Left lung (tissue), 4 donors: ENCODE measurements at regions not wholly inside any gene's neighbourhood (a gene's known extent, or its start where the extent isn't known, plus 50 kb on each side); places are given as distances from the start of the nearest gene placed in this dataset.
"Not testable (repeated sequence)": the region's sequence is repeated elsewhere in the genome, so short reads cannot be mapped to it uniquely, and the experiment has no call there.

Source experiments
- ATAC-seq: fragments of 200-7000 bp; cut with Tn5 transposase; one replicate; pipeline ENCODE4 v1.9.1; 2020; ENCODE audit warnings: moderate library complexity
- DNase-seq, 4 donors: peaks; one replicate each; pipeline ENCODE4 v3.0.0-alpha.2; 2013 to 2020
- H3K27ac ChIP-seq, 2 donors: fragments of 200-600 bp; sonication (generic) in 1 of 2; one replicate each; pipeline versions ENCODE4 v1.5.0 to v1.8.0; 2020 to 2021
- H3K27me3 ChIP-seq, 2 donors: fragments of 200-600 bp; sonication (generic) in 1 of 2; one replicate each; pipeline versions ENCODE4 v1.5.0 to v1.8.0; 2020 to 2021
- H3K36me3 ChIP-seq, 2 donors: fragments of 200-600 bp; sonication (generic) in 1 of 2; one replicate each; pipeline versions ENCODE4 v1.5.0 to v1.8.0; 2020 to 2021
- H3K4me1 ChIP-seq, 2 donors: fragments of 200-600 bp; one replicate each; pipeline ENCODE4 v1.8.0; 2021
- H3K4me3 ChIP-seq, 2 donors: fragments of 200-600 bp; sonication (generic) in 1 of 2; one replicate each; pipeline versions ENCODE4 v1.5.0 to v1.8.0; 2020 to 2021; ENCODE audit warnings: mild to moderate bottlenecking in 1 of 2
- H3K9me3 ChIP-seq, 2 donors: fragments of 200-600 bp; sonication (generic) in 1 of 2; one replicate each; pipeline versions ENCODE4 v1.5.0 to v1.8.0; 2020 to 2021
- CTCF ChIP-seq, 2 donors: fragments of 200-600 bp; sonication (generic) in 1 of 2; IDR thresholded peaks; one replicate each; pipeline versions ENCODE4 v1.5.0 to v1.8.0; 2021; ENCODE audit warnings: antibody characterized with exemption in 2 of 2
- intact Hi-C, 2 donors: fragments of 100-400 bp; cut with DNase I; formaldehyde crosslinking; loops; one replicate each; pipeline versions ENCODE4 v1.11.2 to v1.14.2; 2022
- donor health status: DM: no; HTN: yes; CAD: no.
- donor health status: DM: no; HTN: no; CAD: no.

GRCh38 chr16:65697521-65697920 lies 575.7 kb upstream of the CDH11 start:
- Histone ChIP-seq H3K27me3 (no peaks in the 10 kb centered on the region), H3K4me1 (no peaks in the 10 kb centered on the region)

GRCh38 chr16:65697065-65697464 lies 575.2 kb upstream of the CDH11 start:
- H3K36me3 ChIP-seq: no peaks in the 10 kb centered on the region
- TF ChIP-seq CTCF (IDR thresholded peaks at IDR 0.05): no peak
- H3K4me3 ChIP-seq: no peak overlapping the region
- no peak for ATAC-seq
- H3K27ac ChIP-seq: no peak overlapping the region
- H3K4me1 ChIP-seq: no peaks in the 10 kb centered on the region
- DNase-seq: no peak
- no peaks in the 10 kb centered on the region for H3K9me3 ChIP-seq
- H3K27me3 ChIP-seq: no peaks in the 10 kb centered on the region
- intact Hi-C loops: no loop called here

More at GRCh38 chr16:65697521-65697920, 575.7 kb upstream of the CDH11 start:
- DNase-seq: no peak
- H3K4me3 ChIP-seq: no peak overlapping the region
- H3K27ac ChIP-seq: no peak overlapping the region
- H3K9me3 ChIP-seq: no peaks in the 10 kb centered on the region
- intact Hi-C loops: no loop called here
- ATAC-seq: no peak
- no peaks in the 10 kb centered on the region for H3K36me3 ChIP-seq
- no peak for TF ChIP-seq CTCF (IDR thresholded peaks at IDR 0.05)

- H3K36me3 ChIP-seq, H3K9me3 ChIP-seq, H3K4me3 ChIP-seq, DNase-seq, intact Hi-C loops, H3K27ac ChIP-seq, ATAC-seq, H3K27me3 ChIP-seq, H3K4me1 ChIP-seq: not testable (repeated sequence)
Observed at GRCh38 chr16:65691846-65692245, 570.0 kb upstream of the CDH11 start.

GRCh38 chr16:65689726-65690125 lies 567.9 kb upstream of the CDH11 start:
- DNase-seq (no peak), ATAC-seq (no peak)
- Histone ChIP-seq H3K27ac (no peak overlapping the region), H3K27me3 (no peaks in the 10 kb centered on the region), H3K4me1 (no peaks in the 10 kb centered on the region), H3K36me3 (no peaks in the 10 kb centered on the region), H3K4me3 (no peak overlapping the region), H3K9me3 (peaks cover 0 to 2% of the 10 kb centered on the region in 2 donors)
- no peak for TF ChIP-seq CTCF (IDR thresholded peaks at IDR 0.05)
- intact Hi-C loops: no loop called here

- Histone ChIP-seq H3K27ac (no peak overlapping the region), H3K4me3 (no peak overlapping the region), H3K27me3 (no peaks in the 10 kb centered on the region), H3K4me1 (no peaks in the 10 kb centered on the region), H3K9me3 (peaks cover 0 to 8% of the 10 kb centered on the region in 2 donors), H3K36me3 (no peaks in the 10 kb centered on the region)
- ATAC-seq: no peak
- TF ChIP-seq CTCF (IDR thresholded peaks at IDR 0.05): no peak
- DNase-seq: no peak
- intact Hi-C loops: no loop called here
Observed at GRCh38 chr16:65688301-65688700, 566.4 kb upstream of the CDH11 start.

GRCh38 chr16:65684230-65684629 lies 562.4 kb upstream of the CDH11 start:
- no peak for TF ChIP-seq CTCF (IDR thresholded peaks at IDR 0.05)
- no peak for DNase-seq
- ATAC-seq: no peak
- Histone ChIP-seq H3K36me3 (no peaks in the 10 kb centered on the region), H3K4me1 (no peaks in the 10 kb centered on the region), H3K27me3 (no peaks in the 10 kb centered on the region), H3K9me3 (peaks cover 0 to 6% of the 10 kb centered on the region in 2 donors), H3K27ac (no peak overlapping the region), H3K4me3 (no peak overlapping the region)
- intact Hi-C loops: no loop called here
